MM.1S (cell line): ENCODE measurements at regions not wholly inside any gene's neighbourhood (a gene's known extent, or its start where the extent isn't known, plus 50 kb on each side); places are given as distances from the start of the nearest gene placed in this dataset.

ENCODE experiments used
- DNase-seq: peaks from one replicate; pipeline ENCODE4 v3.0.0-alpha.2; 2015
- H2AFZ ChIP-seq: fragments of 300-600 bp; sonication (generic); 2 replicates; pipeline ENCODE4 v1.6.0; 2016; ENCODE audit warnings: antibody characterized with exemption, low read length
- H3F3A ChIP-seq: fragments of 300-600 bp; sonication (generic); 2 replicates; pipeline ENCODE4 v1.6.1; 2016; ENCODE audit warnings: mild to moderate bottlenecking, antibody characterized with exemption, low read length, moderate library complexity, mixed read lengths; ENCODE audit not compliant: insufficient read depth
- H3K27ac ChIP-seq: fragments of 300-600 bp; sonication (generic); 2 replicates; pipeline ENCODE4 v1.5.1; 2016; ENCODE audit warnings: mild to moderate bottlenecking, low read length
- H3K27me3 ChIP-seq: fragments of 300-600 bp; sonication (generic); replicated peaks from 2 replicates; pipeline ENCODE4 v1.6.0; 2016; ENCODE audit warnings: low read length; ENCODE audit not compliant: insufficient read depth
- H3K36me3 ChIP-seq: fragments of 300-600 bp; sonication (generic); replicated peaks from 2 replicates; pipeline ENCODE4 v1.6.1; 2016; ENCODE audit warnings: mild to moderate bottlenecking, low read length, mixed read lengths; ENCODE audit not compliant: insufficient read depth
- H3K4me1 ChIP-seq: fragments of 300-600 bp; sonication (generic); 2 replicates; pipeline ENCODE4 v1.6.1; 2016; ENCODE audit warnings: low read length, mixed read lengths
- H3K4me2 ChIP-seq: fragments of 300-600 bp; sonication (generic); 2 replicates; pipeline ENCODE4 v1.6.0; 2016; ENCODE audit warnings: low read depth, low read length
- H3K4me3 ChIP-seq: fragments of 300-600 bp; sonication (generic); 2 replicates; pipeline ENCODE4 v1.5.1; 2016; ENCODE audit warnings: low read length, mixed read lengths
- H3K79me2 ChIP-seq: fragments of 300-600 bp; sonication (generic); 2 replicates; pipeline ENCODE4 v1.6.1; 2016; ENCODE audit warnings: mixed run types, low read length, mixed read lengths
- H3K9ac ChIP-seq: fragments of 300-600 bp; sonication (generic); 2 replicates; pipeline ENCODE4 v1.6.1; 2016; ENCODE audit warnings: low read length, mixed read lengths
- H3K9me2 ChIP-seq: fragments of 300-600 bp; sonication (generic); replicated peaks from 2 replicates; pipeline ENCODE4 v1.6.1; 2016; ENCODE audit warnings: mild to moderate bottlenecking, low read length, mixed read lengths; ENCODE audit not compliant: insufficient read depth
- H3K9me3 ChIP-seq: fragments of 300-600 bp; sonication (generic); replicated peaks from 2 replicates; pipeline ENCODE4 v1.6.1; 2016; ENCODE audit warnings: mild to moderate bottlenecking, low read length, mixed read lengths; ENCODE audit not compliant: insufficient read depth
- H4K20me1 ChIP-seq: fragments of 300-600 bp; sonication (generic); 2 replicates; pipeline ENCODE4 v1.6.1; 2016; ENCODE audit warnings: mild to moderate bottlenecking, low read length, moderate library complexity, mixed read lengths; ENCODE audit not compliant: insufficient read depth
- CTCF ChIP-seq: fragments of 300-600 bp; sonication (generic); IDR thresholded peaks from 2 replicates; pipeline ENCODE4 v1.5.1; 2016; ENCODE audit warnings: antibody characterized with exemption, low read length, mixed read lengths
- EZH2 ChIP-seq: fragments of 300-600 bp; sonication (generic); optimal IDR thresholded peaks from 2 replicates; pipeline ENCODE3; 2017; ENCODE audit warnings: low read depth, mild to moderate bottlenecking, antibody characterized with exemption, low read length, mixed read lengths
- EZH2phosphoT487 ChIP-seq: fragments of 300-600 bp; sonication (generic); IDR thresholded peaks from 2 replicates; pipeline ENCODE4 v1.6.1; 2018; ENCODE audit warnings: antibody characterized with exemption, low read length

GRCh38 chr6:48525849-48526248, 414.9 kb upstream of the PTCHD4 start:
- Histone ChIP-seq H4K20me1 (no peaks in the 10 kb centered on the region), H2AFZ (no peak overlapping the region), H3K9me3 (no peaks in the 10 kb centered on the region), H3K36me3 (no peaks in the 10 kb centered on the region), H3K9me2 (no peaks in the 10 kb centered on the region), H3K79me2 (no peaks in the 10 kb centered on the region), H3K4me1 (no peaks in the 10 kb centered on the region), H3K4me3 (no peak overlapping the region), H3K4me2 (no peak overlapping the region), H3K9ac (no peak overlapping the region), H3K27ac (no peak overlapping the region), H3F3A (no peaks in the 10 kb centered on the region), H3K27me3 (no peaks in the 10 kb centered on the region)
- TF ChIP-seq EZH2phosphoT487: no peak
- TF ChIP-seq CTCF: no peak
- TF ChIP-seq EZH2: no peak
- DNase-seq: no peak

GRCh38 chr6:48520951-48521350, 410.0 kb upstream of the PTCHD4 start:
- TF ChIP-seq CTCF (no peak), EZH2 (no peak), EZH2phosphoT487 (no peak)

GRCh38 chr6:48512390-48512789, 401.4 kb upstream of the PTCHD4 start:
- H3K4me2 ChIP-seq: no peak overlapping the region
- H3F3A ChIP-seq: no peaks in the 10 kb centered on the region
- no peak overlapping the region for H3K27ac ChIP-seq
- no peaks in the 10 kb centered on the region for H3K27me3 ChIP-seq
- no peak overlapping the region for H3K9ac ChIP-seq
- DNase-seq: no peak
- no peak overlapping the region for H2AFZ ChIP-seq
- H3K9me3 ChIP-seq: no peaks in the 10 kb centered on the region
- no peaks in the 10 kb centered on the region for H3K79me2 ChIP-seq
- H3K4me3 ChIP-seq: no peak overlapping the region
- H3K4me1 ChIP-seq: no peaks in the 10 kb centered on the region
- no peaks in the 10 kb centered on the region for H4K20me1 ChIP-seq
- TF ChIP-seq EZH2phosphoT487: no peak
- no peak for TF ChIP-seq CTCF
- no peaks in the 10 kb centered on the region for H3K36me3 ChIP-seq
- no peaks in the 10 kb centered on the region for H3K9me2 ChIP-seq

More at GRCh38 chr6:48520951-48521350, 410.0 kb upstream of the PTCHD4 start:
- H3K27ac ChIP-seq: no peak overlapping the region
- no peak overlapping the region for H3K4me2 ChIP-seq
- no peak for DNase-seq
- no peak overlapping the region for H3K9ac ChIP-seq
- no peaks in the 10 kb centered on the region for H3K9me3 ChIP-seq
- H3K79me2 ChIP-seq: no peaks in the 10 kb centered on the region
- no peaks in the 10 kb centered on the region for H3K36me3 ChIP-seq
- no peaks in the 10 kb centered on the region for H3K27me3 ChIP-seq
- H3F3A ChIP-seq: no peaks in the 10 kb centered on the region
- H2AFZ ChIP-seq: no peak overlapping the region
- no peak overlapping the region for H3K4me3 ChIP-seq
- H3K4me1 ChIP-seq: no peaks in the 10 kb centered on the region
- no peaks in the 10 kb centered on the region for H4K20me1 ChIP-seq
- H3K9me2 ChIP-seq: no peaks in the 10 kb centered on the region
